Ovary (tissue), 3 donors: ENCODE measurements at regions not wholly inside any gene's neighbourhood (a gene's known extent, or its start where the extent isn't known, plus 50 kb on each side); places are given as distances from the start of the nearest gene placed in this dataset.

Experiments
- EP300 ChIP-seq: sonication (generic); formaldehyde crosslinking; IDR thresholded peaks from one replicate; pipeline ENCODE4 v1.6.1; 2017; ENCODE audit warnings: antibody characterized with exemption
- POLR2A ChIP-seq: fragments of 450-650 bp; IDR thresholded peaks from one replicate; pipeline ENCODE4 v1.6.1; 2017; ENCODE audit warnings: antibody characterized with exemption, mild to moderate bottlenecking, moderate library complexity
- TF ChIP-seq, protein P1 (sequence below), 3 donors: fragments of 450-650 bp in 2 of 3; fragments of 200-600 bp in 1 of 3; IDR thresholded peaks; one replicate each; pipeline versions ENCODE4 v1.5.1 to v1.8.0; 2016 to 2022; ENCODE audit warnings: antibody characterized with exemption in 3 of 3, mild to moderate bottlenecking in 1 of 3
- donor health status: DM: no; HTN: no; CAD: no.

DNA sequence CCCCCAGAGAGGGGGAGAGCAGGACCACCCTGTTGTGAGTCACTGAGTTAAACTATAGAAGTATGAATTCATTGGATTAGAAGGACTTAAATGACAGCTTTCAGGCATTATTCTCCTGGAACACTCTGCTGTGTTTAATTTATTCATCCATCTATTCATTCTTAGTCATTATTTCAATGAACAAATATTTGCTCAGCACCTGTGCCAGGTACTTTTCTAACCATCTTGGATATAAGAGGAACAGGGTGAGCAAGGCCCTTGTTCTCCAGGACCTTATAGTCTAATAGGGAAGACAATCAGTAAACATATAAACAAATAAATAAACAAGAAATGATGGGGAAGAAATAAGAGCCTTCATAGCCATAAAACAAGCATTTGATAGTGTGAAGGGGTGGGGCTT lies 483.9 kb upstream of the BRINP1 start:
- TF ChIP-seq, protein P1, sequence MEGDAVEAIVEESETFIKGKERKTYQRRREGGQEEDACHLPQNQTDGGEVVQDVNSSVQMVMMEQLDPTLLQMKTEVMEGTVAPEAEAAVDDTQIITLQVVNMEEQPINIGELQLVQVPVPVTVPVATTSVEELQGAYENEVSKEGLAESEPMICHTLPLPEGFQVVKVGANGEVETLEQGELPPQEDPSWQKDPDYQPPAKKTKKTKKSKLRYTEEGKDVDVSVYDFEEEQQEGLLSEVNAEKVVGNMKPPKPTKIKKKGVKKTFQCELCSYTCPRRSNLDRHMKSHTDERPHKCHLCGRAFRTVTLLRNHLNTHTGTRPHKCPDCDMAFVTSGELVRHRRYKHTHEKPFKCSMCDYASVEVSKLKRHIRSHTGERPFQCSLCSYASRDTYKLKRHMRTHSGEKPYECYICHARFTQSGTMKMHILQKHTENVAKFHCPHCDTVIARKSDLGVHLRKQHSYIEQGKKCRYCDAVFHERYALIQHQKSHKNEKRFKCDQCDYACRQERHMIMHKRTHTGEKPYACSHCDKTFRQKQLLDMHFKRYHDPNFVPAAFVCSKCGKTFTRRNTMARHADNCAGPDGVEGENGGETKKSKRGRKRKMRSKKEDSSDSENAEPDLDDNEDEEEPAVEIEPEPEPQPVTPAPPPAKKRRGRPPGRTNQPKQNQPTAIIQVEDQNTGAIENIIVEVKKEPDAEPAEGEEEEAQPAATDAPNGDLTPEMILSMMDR (IDR thresholded peaks at IDR 0.05): no peak
- TF ChIP-seq POLR2A (no peak), EP300 (no peak)
